Spinal cord (tissue), 9 donors: ENCODE measurements at regions not wholly inside any gene's neighbourhood (a gene's known extent, or its start where the extent isn't known, plus 50 kb on each side); places are given as distances from the start of the nearest gene placed in this dataset.
"Not testable (repeated sequence)": the region's sequence is repeated elsewhere in the genome, so short reads cannot be mapped to it uniquely, and the experiment has no call there.

ENCODE experiments used
- DNase-seq, 6 donors: peaks; one replicate each; pipeline versions ENCODE4 v3.0.0 to v3.0.0-alpha.2; 2013 to 2015; ENCODE audit warnings: low spot score in 6 of 6, low read depth in 4 of 6
- H3K27ac ChIP-seq: one replicate; pipeline ENCODE4 v1.5.1; 2013; ENCODE audit warnings: low read depth, low read length, control low read depth
- H3K27me3 ChIP-seq: one replicate; pipeline ENCODE4 v1.6.1; 2013; ENCODE audit warnings: low read length; ENCODE audit not compliant: control insufficient read depth, insufficient read depth
- H3K36me3 ChIP-seq: one replicate; pipeline ENCODE4 v1.6.1; 2013; ENCODE audit warnings: low read length; ENCODE audit not compliant: control insufficient read depth, insufficient read depth
- H3K4me1 ChIP-seq: one replicate; pipeline ENCODE4 v1.6.1; 2013; ENCODE audit warnings: low read length; ENCODE audit not compliant: control insufficient read depth, insufficient read depth
- H3K4me3 ChIP-seq: one replicate; pipeline ENCODE4 v1.5.1; 2013; ENCODE audit warnings: low read depth, low read length, control low read depth
- H3K9me3 ChIP-seq: one replicate; pipeline ENCODE4 v1.6.1; 2013; ENCODE audit warnings: low read length; ENCODE audit not compliant: control insufficient read depth, insufficient read depth
- WGBS: methylation state at CpG from one replicate; pipeline ENCODE4 v1.1.5; 2013; ENCODE audit warnings: missing lambda C conversion rate; ENCODE audit not compliant: insufficient coverage; 5-methylcytosine and 5-hydroxymethylcytosine counted together
- donor health status: healthy.

DNA sequence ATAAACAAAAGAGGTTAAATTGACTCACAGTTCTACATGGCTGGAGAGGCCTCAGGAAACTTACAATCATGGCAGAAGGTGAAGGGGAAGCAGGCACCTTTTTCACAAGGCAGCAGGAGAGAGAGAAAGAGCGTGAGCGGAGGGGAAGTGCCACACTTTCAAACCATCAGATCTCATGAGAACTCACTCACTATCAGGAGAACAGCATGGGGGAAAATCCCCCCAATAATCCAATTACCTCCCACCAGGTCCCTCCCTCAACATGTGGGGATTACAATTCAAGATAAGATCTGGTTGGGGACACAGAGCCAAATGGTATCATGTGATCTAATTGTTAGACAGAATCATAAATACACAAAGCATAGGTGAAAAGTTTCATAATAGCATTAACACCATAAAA, 69.5 kb upstream of the FOLH1 start:
- H3K27me3 ChIP-seq, H3K4me1 ChIP-seq, H3K27ac ChIP-seq, DNase-seq, H3K36me3 ChIP-seq, H3K4me3 ChIP-seq, H3K9me3 ChIP-seq: not testable (repeated sequence)
- no CpG with 5 or more reads among the region's 2 CpGs for WGBS
